HEK293T (cell line): ENCODE measurements at regions not wholly inside any gene's neighbourhood (a gene's known extent, or its start where the extent isn't known, plus 50 kb on each side); places are given as distances from the start of the nearest gene placed in this dataset.

Experiments
- FOXA1 ChIP-seq: fragments of 450-650 bp; IDR thresholded peaks from 2 replicates; pipeline ENCODE4 v1.6.1; 2016; ENCODE audit warnings: mild to moderate bottlenecking
- FOXM1 ChIP-seq: fragments of 450-650 bp; IDR thresholded peaks from 2 replicates; pipeline ENCODE4 v1.6.1; 2017; ENCODE audit warnings: mild to moderate bottlenecking, borderline replicate concordance

GRCh38 chr5:60323596-60323995 is 376.4 kb downstream of the DEPDC1B start:
- TF ChIP-seq FOXA1: no peak
- no peak for TF ChIP-seq FOXM1
